Aorta (tissue), 5 donors: ENCODE measurements at regions not wholly inside any gene's neighbourhood (a gene's known extent, or its start where the extent isn't known, plus 50 kb on each side); places are given as distances from the start of the nearest gene placed in this dataset.

ENCODE experiments used
- ATAC-seq: fragments of 200-7000 bp; cut with Tn5 transposase; one replicate; pipeline ENCODE4 v1.9.1; 2022; ENCODE audit warnings: moderate library complexity; ENCODE audit not compliant: low FRiP score
- DNase-seq, 2 donors: peaks; one replicate each; pipeline ENCODE4 v3.0.0-alpha.2; 2020
- H3K27ac ChIP-seq, 2 donors: one replicate each; pipeline ENCODE4 v1.5.1; 2013; ENCODE audit warnings: low read length in 2 of 2, mild to moderate bottlenecking in 2 of 2, moderate library complexity in 2 of 2, control low read depth in 1 of 2, inconsistent platforms in 1 of 2, low read depth in 1 of 2
- H3K27me3 ChIP-seq, 2 donors: one replicate each; pipeline ENCODE4 v1.6.1; 2013; ENCODE audit warnings: control low read depth in 1 of 2, low read length in 1 of 2, mild to moderate bottlenecking in 1 of 2, moderate library complexity in 1 of 2; ENCODE audit not compliant: insufficient read depth in 2 of 2, control insufficient read depth in 1 of 2
- H3K36me3 ChIP-seq, 2 donors: one replicate each; pipeline ENCODE4 v1.6.1; 2013; ENCODE audit warnings: control low read depth in 1 of 2, low read length in 1 of 2, mild to moderate bottlenecking in 1 of 2; ENCODE audit not compliant: insufficient read depth in 2 of 2, control insufficient read depth in 1 of 2
- H3K4me1 ChIP-seq, 2 donors: one replicate each; pipeline ENCODE4 v1.6.1; 2013; ENCODE audit warnings: low read length in 2 of 2, control low read depth in 1 of 2, mild to moderate bottlenecking in 1 of 2, moderate library complexity in 1 of 2; ENCODE audit not compliant: insufficient read depth in 2 of 2, control insufficient read depth in 1 of 2
- H3K4me3 ChIP-seq, 2 donors: one replicate each; pipeline ENCODE4 v1.5.1; 2013; ENCODE audit warnings: low read length in 2 of 2, control low read depth in 1 of 2, mild to moderate bottlenecking in 1 of 2
- H3K9me3 ChIP-seq: one replicate; pipeline ENCODE4 v1.6.1; 2013; ENCODE audit warnings: mild to moderate bottlenecking, low read length; ENCODE audit not compliant: control insufficient read depth
- WGBS, 2 donors: extraction: QIAGEN DNeasy Blood & Tissue Kit; methylation state at CpG; one replicate each; pipeline ENCODE4 v1.1.7; 2013; 5-methylcytosine and 5-hydroxymethylcytosine counted together
- intact Hi-C, 2 donors: fragments of 100-400 bp; cut with DNase I; formaldehyde crosslinking; loops; one replicate each; pipeline versions ENCODE4 v1.14.2 to v1.15.0; 2022
- donor health status: healthy with polysubstance abuse.
- donor health status: Bipolar disorder and iron deficiency.
- donor health status: DM: no; HTN: no; CAD: no.
- donor health status: DM: no; HTN: no; CAD: no.
- donor health status: DM: yes; HTN: yes; CAD: no.

GRCh38 chr2:41937921-41938708, 109.7 kb upstream of the PKDCC start:
- 9 to 17% methylated on average over 9 of the region's 9 CpGs for WGBS, 2 donors
- intact Hi-C loops = no loop called here
- no peak for DNase-seq

GRCh38 chr2:41940060-41940744, 107.6 kb upstream of the PKDCC start:
- WGBS, 2 donors = 29 to 40% methylated on average over 8 of the region's 8 CpGs
- ATAC-seq (peak; percentile 1), DNase-seq (no peak)
- Histone ChIP-seq H3K27ac (no peak overlapping the region), H3K36me3 (no peaks in the 10 kb centered on the region), H3K9me3 (no peaks in the 10 kb centered on the region), H3K4me3 (no peak overlapping the region), H3K27me3 (no peaks in the 10 kb centered on the region), H3K4me1 (peaks cover 3 to 8% of the 10 kb centered on the region in 2 donors)
- intact Hi-C loops = no loop called here

More at GRCh38 chr2:41937921-41938708, 109.7 kb upstream of the PKDCC start:
- Histone ChIP-seq H3K4me1 (peaks cover 3 to 8% of the 10 kb centered on the region in 2 donors), H3K27me3 (no peaks in the 10 kb centered on the region), H3K9me3 (no peaks in the 10 kb centered on the region), H3K27ac (no peak overlapping the region), H3K4me3 (no peak overlapping the region), H3K36me3 (no peaks in the 10 kb centered on the region)
- no peak for ATAC-seq

GRCh38 chr2:41940745-41941063, 107.1 kb upstream of the PKDCC start:
- no peak for DNase-seq

GRCh38 chr2:41941831-41942230, 106.0 kb upstream of the PKDCC start:
- no peak overlapping the region for H3K27ac ChIP-seq

More at GRCh38 chr2:41940745-41941063, 107.1 kb upstream of the PKDCC start:
- no peak overlapping the region for H3K27ac ChIP-seq
- no peak for ATAC-seq
- no peak overlapping the region for H3K4me3 ChIP-seq
- no peaks in the 10 kb centered on the region for H3K27me3 ChIP-seq
- H3K4me1 ChIP-seq = peaks cover 3 to 8% of the 10 kb centered on the region in 2 donors
- no peaks in the 10 kb centered on the region for H3K36me3 ChIP-seq
- intact Hi-C loops = no loop called here
- WGBS, 2 donors = 29 to 39% methylated on average over 6 of the region's 6 CpGs
- no peaks in the 10 kb centered on the region for H3K9me3 ChIP-seq

GRCh38 chr2:41942278-41942677, 105.5 kb upstream of the PKDCC start:
- H3K4me1 ChIP-seq = peaks cover 3% of the 10 kb centered on the region in 2 donors
- no peaks in the 10 kb centered on the region for H3K27me3 ChIP-seq
- intact Hi-C loops = no loop called here
- no peak overlapping the region for H3K27ac ChIP-seq
- H3K9me3 ChIP-seq = no peaks in the 10 kb centered on the region
- ATAC-seq (no peak), DNase-seq (no peak)
- H3K36me3 ChIP-seq = no peaks in the 10 kb centered on the region
- no peak overlapping the region for H3K4me3 ChIP-seq

More at GRCh38 chr2:41941831-41942230, 106.0 kb upstream of the PKDCC start:
- intact Hi-C loops = no loop called here
- ATAC-seq (no peak), DNase-seq (peak in 1 of 2 donors; percentile 66)
- no peak overlapping the region for H3K4me3 ChIP-seq
- WGBS, 2 donors = 33 to 44% methylated on average over 3 of the region's 3 CpGs
- no peaks in the 10 kb centered on the region for H3K36me3 ChIP-seq
- H3K27me3 ChIP-seq = no peaks in the 10 kb centered on the region
- no peaks in the 10 kb centered on the region for H3K9me3 ChIP-seq
- H3K4me1 ChIP-seq = peaks cover 3 to 8% of the 10 kb centered on the region in 2 donors

- WGBS, 2 donors = 13 to 22% methylated on average over 1 of the region's 1 CpG
- DNase-seq (no peak), ATAC-seq (peak; percentile 44)
- Histone ChIP-seq H3K4me1 (peaks cover 0 to 3% of the 10 kb centered on the region in 2 donors), H3K9me3 (no peaks in the 10 kb centered on the region), H3K4me3 (no peak overlapping the region), H3K36me3 (no peaks in the 10 kb centered on the region), H3K27me3 (no peaks in the 10 kb centered on the region), H3K27ac (no peak overlapping the region)
- intact Hi-C loops = no loop called here
Observed at GRCh38 chr2:41943159-41943558, 104.7 kb upstream of the PKDCC start.

GRCh38 chr2:41944220-41944880, 103.5 kb upstream of the PKDCC start:
- H3K4me1 ChIP-seq = no peaks in the 10 kb centered on the region
- DNase-seq (no peak), ATAC-seq (no peak)
- no peaks in the 10 kb centered on the region for H3K9me3 ChIP-seq
- H3K4me3 ChIP-seq = no peak overlapping the region
- H3K27ac ChIP-seq = no peak overlapping the region
- H3K27me3 ChIP-seq = no peaks in the 10 kb centered on the region
- 48 to 52% methylated on average over 9 of the region's 9 CpGs for WGBS, 2 donors
- intact Hi-C loops = no loop called here
- H3K36me3 ChIP-seq = no peaks in the 10 kb centered on the region

GRCh38 chr2:41947701-41948396, 100.0 kb upstream of the PKDCC start:
- H3K36me3 ChIP-seq = no peaks in the 10 kb centered on the region
- H3K27ac ChIP-seq = no peak overlapping the region
- no peak overlapping the region for H3K4me3 ChIP-seq
- ATAC-seq = peak; percentile 59
- no peaks in the 10 kb centered on the region for H3K4me1 ChIP-seq
- no peaks in the 10 kb centered on the region for H3K9me3 ChIP-seq
- no peaks in the 10 kb centered on the region for H3K27me3 ChIP-seq
- DNase-seq = no peak
- 10 to 13% methylated on average over 11 of the region's 11 CpGs for WGBS, 2 donors
- intact Hi-C loops = no loop called here
